Kidney (tissue), 13 donors: ENCODE measurements at regions not wholly inside any gene's neighbourhood (a gene's known extent, or its start where the extent isn't known, plus 50 kb on each side); places are given as distances from the start of the nearest gene placed in this dataset.
A peak's percentile ranks its signal among the peaks of the same experiment; 100 is the strongest.

Experiments
- DNase-seq, 5 donors: peaks; one replicate each; pipeline ENCODE4 v3.0.0-alpha.2; 2013 to 2020
- FAIRE-seq: peaks from 2 replicates; lab custom pipeline; 2012; peaks lifted over from hg19 to GRCh38; lab: Jason Lieb, UNC
- H3K27ac ChIP-seq, 2 donors: one replicate each; pipeline ENCODE4 v1.7.0; 2013; ENCODE audit warnings: low read depth in 2 of 2, low read length in 2 of 2, inconsistent platforms in 1 of 2
- H3K27me3 ChIP-seq: one replicate; pipeline ENCODE4 v1.7.1; 2013; ENCODE audit warnings: low read length, inconsistent platforms; ENCODE audit not compliant: control insufficient read depth, insufficient read depth
- H3K36me3 ChIP-seq, 3 donors: one replicate each; pipeline versions ENCODE4 v1.7.0 to v1.7.1; 2013; ENCODE audit warnings: low read length in 3 of 3, control low read depth in 1 of 3, inconsistent platforms in 1 of 3; ENCODE audit not compliant: insufficient read depth in 3 of 3, control insufficient read depth in 2 of 3
- H3K4me1 ChIP-seq, 3 donors: one replicate each; pipeline versions ENCODE4 v1.7.0 to v1.7.1; 2013; ENCODE audit warnings: low read length in 3 of 3, inconsistent platforms in 1 of 3, low read depth in 1 of 3; ENCODE audit not compliant: control insufficient read depth in 2 of 3, insufficient read depth in 2 of 3
- H3K4me3 ChIP-seq, 3 donors: one replicate each; pipeline versions ENCODE4 v1.7.0 to v1.8.1; 2013; ENCODE audit warnings: low read length in 3 of 3, control low read depth in 1 of 3, inconsistent platforms in 1 of 3
- H3K9ac ChIP-seq, 3 donors: one replicate each; pipeline versions ENCODE4 v1.7.0 to v1.7.1; 2013; ENCODE audit warnings: low read length in 3 of 3, control low read depth in 1 of 3, inconsistent platforms in 1 of 3
- H3K9me3 ChIP-seq, 3 donors: one replicate each; pipeline versions ENCODE4 v1.7.0 to v1.7.1; 2013; ENCODE audit warnings: low read length in 3 of 3, control low read depth in 1 of 3, inconsistent platforms in 1 of 3; ENCODE audit not compliant: control insufficient read depth in 2 of 3, insufficient read depth in 1 of 3
- CTCF ChIP-seq: IDR thresholded peaks from 3 replicates; pipeline ENCODE4 v1.5.1; 2012; ENCODE audit warnings: mild to moderate bottlenecking, moderate library complexity, borderline replicate concordance; ENCODE audit not compliant: insufficient read depth; ENCODE audit errors: extremely low read depth
- intact Hi-C: fragments of 100-400 bp; cut with DNase I; formaldehyde crosslinking; loops from one replicate; pipeline ENCODE4 v1.11.1; 2022
- donor health status: control.
- donor health status: control.
- donor health status: control.
- donor health status: control.
- donor health status: control.
- donor health status: DM: yes; HTN: yes; CAD: no.
- donor health status: Normal renal cell carcinoma (clear cell type).

DNA sequence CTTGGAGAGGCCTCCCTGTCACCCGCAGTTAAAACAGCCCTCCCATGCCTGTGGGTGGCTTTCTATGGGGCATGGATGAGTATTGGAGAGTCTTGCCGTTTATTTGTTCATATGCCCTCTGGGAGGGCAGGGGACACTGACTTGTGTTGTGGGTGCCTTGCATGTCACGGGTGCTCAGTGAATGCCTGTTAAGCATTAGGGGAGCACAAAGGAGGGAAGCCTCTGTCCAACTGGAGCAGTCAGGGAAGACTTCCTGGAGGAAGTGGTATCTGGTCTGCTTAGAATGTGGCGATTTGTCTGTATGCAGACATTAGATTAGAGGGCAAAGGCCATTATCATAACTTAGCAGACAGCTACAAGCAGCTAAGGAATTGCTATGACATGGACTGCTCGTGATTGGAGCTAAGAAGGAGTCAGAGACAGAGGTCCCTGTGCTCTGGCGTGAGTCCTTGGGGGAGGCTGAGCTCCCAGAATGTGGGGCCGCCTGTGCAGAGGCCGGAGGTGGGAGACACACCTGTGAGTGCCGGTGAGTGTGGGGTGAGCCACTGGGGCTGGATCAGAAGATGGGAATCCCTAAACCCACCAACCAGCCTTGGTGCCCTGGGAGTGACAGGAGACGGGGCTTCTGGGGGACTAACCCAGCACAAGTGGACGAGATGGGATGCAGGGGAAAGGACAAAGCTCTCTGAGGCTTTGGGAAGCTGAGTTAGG, 286.1 kb downstream of the SEC14L1 start:
- DNase-seq (no peak), FAIRE-seq (no peak)
- H3K36me3 ChIP-seq = no peaks in the 10 kb centered on the region
- intact Hi-C loops = no loop called here
- peak overlapping the region in 1 of 3 donors; percentile 61 for H3K9ac ChIP-seq
- TF ChIP-seq CTCF = no peak
- H3K4me1 ChIP-seq = peaks cover 0 to 69% (median 43%) of the 10 kb centered on the region in 3 donors
- no peak overlapping the region for H3K4me3 ChIP-seq
- no peaks in the 10 kb centered on the region for H3K27me3 ChIP-seq
- H3K27ac ChIP-seq = peak overlapping the region; percentile 42 to 67
- H3K9me3 ChIP-seq = no peaks in the 10 kb centered on the region

- TF ChIP-seq CTCF = no peak
- peaks cover 0 to 6% (median 0%) of the 10 kb centered on the region in 3 donors for H3K36me3 ChIP-seq
- H3K4me3 ChIP-seq = no peak overlapping the region
- intact Hi-C loops = no loop called here
- no peaks in the 10 kb centered on the region for H3K9me3 ChIP-seq
- DNase-seq = peak in 1 of 5 donors; percentile 89
- H3K4me1 ChIP-seq = peaks cover 0 to 69% (median 43%) of the 10 kb centered on the region in 3 donors
- H3K27me3 ChIP-seq = no peaks in the 10 kb centered on the region
- no peak for FAIRE-seq
- H3K9ac ChIP-seq = no peak overlapping the region
- H3K27ac ChIP-seq = peak overlapping the region; percentile 42 to 67
Measured at GRCh38 chr17:77427391-77427991, 286.7 kb downstream of the SEC14L1 start.

- H3K36me3 ChIP-seq = peaks cover 0 to 7% (median 0%) of the 10 kb centered on the region in 3 donors
- no peaks in the 10 kb centered on the region for H3K27me3 ChIP-seq
- H3K4me3 ChIP-seq = no peak overlapping the region
- peak overlapping the region in 1 of 3 donors; percentile 2 for H3K9ac ChIP-seq
- FAIRE-seq = no peak
- peak overlapping the region; percentile 23 to 37 for H3K27ac ChIP-seq
- H3K9me3 ChIP-seq = no peaks in the 10 kb centered on the region
- no peak for TF ChIP-seq CTCF
- peaks cover 0 to 71% (median 43%) of the 10 kb centered on the region in 3 donors for H3K4me1 ChIP-seq
- intact Hi-C loops = no loop called here
- peak in 1 of 5 donors; percentile 71 for DNase-seq
Measured at GRCh38 chr17:77428020-77428748, 287.4 kb downstream of the SEC14L1 start.
